SK-N-MC (cell line): ENCODE measurements at regions not wholly inside any gene's neighbourhood (a gene's known extent, or its start where the extent isn't known, plus 50 kb on each side); places are given as distances from the start of the nearest gene placed in this dataset.

ENCODE experiments used
- DNase-seq: peaks from one replicate; pipeline ENCODE4 v3.0.0-alpha.2; 2011; ENCODE audit warnings: low read depth, low spot score
- H3K27ac ChIP-seq: fragments of 200-600 bp; sonication (generic); 2 replicates; pipeline ENCODE4 v1.5.1; 2016; ENCODE audit warnings: mixed run types
- H3K36me3 ChIP-seq: fragments of 200-600 bp; sonication (generic); 2 replicates; pipeline ENCODE4 v1.6.1; 2017; ENCODE audit warnings: antibody characterized with exemption, low read length, mixed read lengths; ENCODE audit not compliant: insufficient read depth
- H3K4me3 ChIP-seq: fragments of 200-600 bp; sonication (generic); 2 replicates; pipeline ENCODE4 v1.5.1; 2016
- H3K9ac ChIP-seq: fragments of 200-600 bp; sonication (generic); 2 replicates; pipeline ENCODE4 v1.8.0; 2017; ENCODE audit warnings: mixed run types, mixed read lengths; ENCODE audit not compliant: insufficient read length
- H3K9me3 ChIP-seq: fragments of 200-600 bp; sonication (generic); 2 replicates; pipeline ENCODE4 v1.6.1; 2017; ENCODE audit warnings: low read depth, mild to moderate bottlenecking, antibody characterized with exemption, low read length, moderate library complexity, mixed read lengths
- EZH2 ChIP-seq: fragments of 200-600 bp; sonication (generic); IDR thresholded peaks from one replicate; pipeline ENCODE4 v1.6.1; 2017; ENCODE audit warnings: antibody characterized with exemption
- FOXP2 ChIP-seq: optimal IDR thresholded peaks from 2 replicates; pipeline ENCODE3; 2011; ENCODE audit warnings: mild to moderate bottlenecking, moderate library complexity; ENCODE audit not compliant: insufficient read depth; ENCODE audit errors: extremely low read length, control extremely low read depth
- POLR2AphosphoS5 ChIP-seq: IDR thresholded peaks from 2 replicates; pipeline ENCODE4 v1.6.1; 2012; ENCODE audit warnings: mild to moderate bottlenecking, low read depth, low read length, borderline replicate concordance

DNA sequence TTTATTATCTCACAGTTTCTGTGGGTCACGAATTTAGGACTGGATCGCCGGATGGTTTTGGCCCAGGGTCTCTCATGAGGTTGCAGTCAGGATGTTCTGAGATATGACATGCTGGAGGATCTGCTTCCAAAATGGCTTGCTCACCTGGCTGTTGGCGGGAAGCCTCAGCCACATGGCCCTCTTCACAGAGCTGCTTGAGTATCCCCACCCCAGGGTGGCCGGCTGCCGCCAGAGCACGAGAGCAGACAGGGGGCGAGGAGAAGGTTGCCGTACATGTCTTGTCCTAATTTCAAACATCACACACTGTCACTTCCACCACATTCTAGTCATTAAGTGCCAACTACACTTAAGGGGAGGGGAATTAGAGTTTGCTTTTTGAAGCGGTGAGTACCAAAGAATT lies 365.8 kb downstream of the FGFR2 start:
- Histone ChIP-seq H3K27ac (no peak overlapping the region), H3K9me3 (no peaks in the 10 kb centered on the region), H3K36me3 (no peaks in the 10 kb centered on the region), H3K9ac (no peak overlapping the region), H3K4me3 (no peak overlapping the region)
- no peak for DNase-seq
- TF ChIP-seq POLR2AphosphoS5, result no peak
- TF ChIP-seq FOXP2, result no peak
- no peak for TF ChIP-seq EZH2

DNA sequence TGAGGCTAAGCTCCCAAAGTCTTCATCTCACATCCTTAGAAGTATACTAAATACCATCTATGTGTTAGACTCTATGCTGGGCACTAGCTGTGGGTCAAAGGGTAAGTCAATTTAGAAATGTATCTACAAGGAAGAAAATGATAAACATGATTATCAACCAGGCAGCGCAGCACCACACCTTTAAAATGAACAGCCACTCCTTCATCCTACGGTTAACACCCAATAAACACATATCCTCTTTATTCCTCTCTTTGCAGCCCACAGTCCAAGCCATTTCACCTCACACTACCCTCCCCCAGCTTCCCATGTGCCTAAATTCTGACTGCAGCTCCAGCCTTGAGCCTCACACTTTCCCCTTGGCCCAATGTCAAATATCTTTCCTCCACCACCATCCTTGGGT lies 362.6 kb downstream of the FGFR2 start:
- Histone ChIP-seq H3K9me3 (no peaks in the 10 kb centered on the region), H3K36me3 (no peaks in the 10 kb centered on the region), H3K27ac (no peak overlapping the region), H3K9ac (no peak overlapping the region), H3K4me3 (no peak overlapping the region)
- TF ChIP-seq FOXP2, result no peak
- TF ChIP-seq POLR2AphosphoS5, result no peak
- no peak for TF ChIP-seq EZH2
- DNase-seq, result no peak

DNA sequence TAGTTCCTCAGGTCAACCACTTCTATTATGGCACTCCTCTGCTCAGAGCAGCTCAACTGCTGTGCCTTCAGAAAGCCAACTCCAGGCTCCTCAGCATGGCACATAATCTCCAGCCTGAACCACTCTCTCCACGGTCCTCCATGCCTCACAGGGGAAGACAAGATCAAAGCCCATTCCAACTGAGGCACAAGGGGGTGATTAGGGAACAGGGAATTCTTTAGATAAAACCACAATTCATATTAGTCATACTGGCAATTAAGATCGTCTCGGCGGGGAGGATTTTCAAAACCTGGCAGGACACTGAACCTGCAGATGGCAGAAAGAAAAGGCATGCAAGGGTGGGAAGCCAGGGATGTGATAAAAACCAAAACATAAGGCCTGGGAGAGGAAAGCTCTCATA lies 361.6 kb downstream of the FGFR2 start:
- no peak for TF ChIP-seq POLR2AphosphoS5
- no peak for TF ChIP-seq FOXP2
- no peak for TF ChIP-seq EZH2
- H3K4me3 ChIP-seq, result no peak overlapping the region
- H3K27ac ChIP-seq, result no peak overlapping the region
- DNase-seq, result no peak
- no peaks in the 10 kb centered on the region for H3K36me3 ChIP-seq
- H3K9me3 ChIP-seq, result no peaks in the 10 kb centered on the region
- no peak overlapping the region for H3K9ac ChIP-seq

DNA sequence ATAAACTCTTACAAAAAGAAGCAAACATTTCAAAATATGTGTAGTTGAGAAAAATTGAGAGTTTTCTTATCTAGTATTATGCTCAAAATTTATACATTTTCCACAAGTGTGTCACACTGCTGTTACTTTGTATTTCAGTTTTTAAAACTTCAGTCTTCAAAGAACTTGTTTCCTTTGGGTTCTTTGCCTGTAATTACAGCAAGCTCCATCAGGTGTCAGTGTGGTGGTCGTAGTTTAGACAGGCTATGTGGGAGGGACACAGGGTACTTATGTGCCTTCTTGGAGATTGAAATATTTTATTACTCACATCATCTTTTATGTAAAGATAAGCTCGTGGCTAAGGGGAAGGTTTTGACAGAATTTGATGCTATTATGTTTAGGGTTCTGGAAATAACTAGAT lies 360.5 kb downstream of the FGFR2 start:
- no peaks in the 10 kb centered on the region for H3K36me3 ChIP-seq
- H3K9ac ChIP-seq, result no peak overlapping the region
- H3K4me3 ChIP-seq, result no peak overlapping the region
- H3K9me3 ChIP-seq, result no peaks in the 10 kb centered on the region
- no peak overlapping the region for H3K27ac ChIP-seq
- TF ChIP-seq EZH2 (no peak), FOXP2 (no peak), POLR2AphosphoS5 (no peak)
- no peak for DNase-seq

DNA sequence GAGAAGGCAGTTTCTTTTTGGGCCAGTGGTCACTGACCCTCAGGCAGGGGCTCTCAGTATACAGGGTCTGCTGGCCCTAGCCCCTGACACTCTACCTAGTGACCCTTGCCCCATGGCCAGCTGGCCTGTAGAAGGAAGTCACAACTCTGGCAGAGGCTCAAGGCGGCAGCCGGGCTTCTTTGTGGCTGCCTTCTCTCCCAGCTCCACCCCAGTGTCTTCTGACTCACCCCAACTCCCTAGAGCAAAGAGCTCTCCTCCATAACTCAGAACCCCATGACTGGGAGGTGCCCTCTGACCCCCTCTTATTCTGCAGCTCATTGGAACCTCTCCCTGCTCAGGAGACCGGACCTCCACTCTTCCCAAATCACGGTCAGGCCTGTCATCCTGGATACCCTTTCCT lies 358.2 kb downstream of the FGFR2 start:
- no peak overlapping the region for H3K9ac ChIP-seq
- no peaks in the 10 kb centered on the region for H3K9me3 ChIP-seq
- TF ChIP-seq EZH2, result no peak
- TF ChIP-seq FOXP2, result no peak
- TF ChIP-seq POLR2AphosphoS5, result no peak
- DNase-seq, result no peak
- no peaks in the 10 kb centered on the region for H3K36me3 ChIP-seq
- H3K27ac ChIP-seq, result no peak overlapping the region
- H3K4me3 ChIP-seq, result no peak overlapping the region

DNA sequence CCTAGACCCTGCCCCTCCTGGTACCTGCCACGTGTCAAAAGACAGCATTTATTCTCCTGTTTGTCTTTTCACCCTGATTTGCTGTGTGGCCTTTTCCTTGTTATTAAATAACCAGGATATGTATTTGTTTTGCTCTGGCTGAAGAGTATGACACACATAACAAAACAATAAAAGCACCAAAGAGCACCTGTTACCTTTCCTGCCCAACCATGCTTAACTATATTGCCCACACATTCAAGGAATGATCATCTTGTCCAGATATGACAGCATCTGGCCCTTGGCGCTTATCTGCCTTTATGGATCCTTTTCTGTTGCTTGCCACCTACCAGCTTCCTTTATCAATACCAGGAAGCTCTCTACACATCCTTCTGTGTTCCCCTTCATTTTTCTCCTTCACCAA lies 357.7 kb downstream of the FGFR2 start:
- DNase-seq, result no peak
- no peaks in the 10 kb centered on the region for H3K36me3 ChIP-seq
- H3K9ac ChIP-seq, result no peak overlapping the region
- no peak overlapping the region for H3K27ac ChIP-seq
- no peaks in the 10 kb centered on the region for H3K9me3 ChIP-seq
- TF ChIP-seq EZH2, result no peak
- TF ChIP-seq FOXP2, result no peak
- no peak for TF ChIP-seq POLR2AphosphoS5
- H3K4me3 ChIP-seq, result no peak overlapping the region

DNA sequence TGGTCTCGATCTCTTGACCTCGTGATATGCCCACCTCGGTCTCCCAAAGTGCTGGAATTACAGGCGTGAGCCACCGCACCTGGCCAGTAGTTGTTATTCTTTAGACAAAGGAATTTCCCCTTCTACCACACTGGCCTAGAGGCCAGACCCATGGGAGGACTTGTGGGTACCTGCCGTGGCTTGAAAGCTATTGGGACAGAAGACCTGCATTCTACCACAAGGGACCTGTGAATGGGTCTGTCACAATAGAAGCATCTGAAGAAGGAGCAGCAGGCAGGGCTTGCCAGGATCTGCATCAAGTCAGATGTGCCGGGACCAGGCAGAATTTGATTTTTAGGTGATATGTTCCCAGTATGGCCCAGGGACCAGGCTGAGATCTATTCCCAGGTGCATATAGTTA lies 356.9 kb downstream of the FGFR2 start:
- H3K27ac ChIP-seq, result no peak overlapping the region
- H3K36me3 ChIP-seq, result no peaks in the 10 kb centered on the region
- DNase-seq, result no peak
- TF ChIP-seq POLR2AphosphoS5, result no peak
- no peak for TF ChIP-seq EZH2
- TF ChIP-seq FOXP2, result no peak
- H3K4me3 ChIP-seq, result no peak overlapping the region
- H3K9ac ChIP-seq, result no peak overlapping the region
- no peaks in the 10 kb centered on the region for H3K9me3 ChIP-seq

DNA sequence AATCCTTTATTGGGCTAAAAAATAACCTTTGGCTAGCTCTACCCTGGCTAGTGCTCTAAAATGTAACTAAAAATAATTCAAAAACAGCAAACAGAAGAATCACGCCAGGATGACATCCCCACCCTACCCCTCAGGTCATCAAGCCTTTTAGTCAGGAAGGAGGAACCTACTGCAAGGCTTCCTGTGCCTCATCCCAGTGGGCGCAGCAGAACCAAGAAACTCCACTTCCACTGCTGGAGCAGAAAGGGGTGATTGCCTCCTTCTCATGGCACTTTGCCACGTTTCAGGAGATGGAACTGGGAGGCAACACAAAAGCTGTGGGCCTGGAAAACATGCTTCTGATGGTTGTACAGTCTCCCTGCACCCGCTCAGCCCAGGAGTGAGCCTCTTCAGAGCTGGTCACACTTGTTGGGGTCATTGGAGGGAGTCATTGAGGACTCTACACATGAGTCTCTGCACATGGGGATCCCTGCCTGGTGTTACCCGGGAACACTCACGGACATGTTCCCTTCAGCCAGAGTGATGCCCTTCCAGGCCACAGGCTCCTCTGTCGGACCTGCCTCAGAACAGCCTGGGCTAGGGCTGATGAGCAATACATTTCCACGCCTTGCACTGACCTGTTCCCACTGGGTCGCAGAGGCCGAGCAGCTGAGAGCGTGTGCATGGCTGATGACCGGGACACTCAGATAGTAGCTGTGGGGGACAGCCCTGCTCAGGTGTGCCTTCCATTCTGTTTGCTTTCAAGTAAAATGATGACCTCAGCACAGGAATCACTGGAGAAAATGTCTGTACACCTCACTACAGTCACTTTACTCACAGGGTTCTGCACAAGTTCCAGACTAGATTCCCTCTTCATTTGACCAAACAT lies 355.3 kb downstream of the FGFR2 start:
- H3K36me3 ChIP-seq, result no peaks in the 10 kb centered on the region
- no peak for DNase-seq
- no peak for TF ChIP-seq FOXP2
- TF ChIP-seq POLR2AphosphoS5, result no peak
- no peak overlapping the region for H3K4me3 ChIP-seq
- no peak overlapping the region for H3K9ac ChIP-seq
- no peaks in the 10 kb centered on the region for H3K9me3 ChIP-seq
- no peak overlapping the region for H3K27ac ChIP-seq
